GM23338 (cell line): ENCODE measurements at regions not wholly inside any gene's neighbourhood (a gene's known extent, or its start where the extent isn't known, plus 50 kb on each side); places are given as distances from the start of the nearest gene placed in this dataset.

Source experiments
- ETS1 ChIP-seq: IDR thresholded peaks from 2 replicates; pipeline ENCODE4 v1.6.1; 2016; ENCODE audit warnings: antibody characterized with exemption
- EZH2 ChIP-seq: fragments of 200-600 bp; sonication (generic); IDR thresholded peaks from one replicate; pipeline ENCODE4 v1.8.0; 2017; ENCODE audit warnings: antibody characterized with exemption, mild to moderate bottlenecking, low read depth; ENCODE audit not compliant: unreplicated experiment
- EZH2phosphoT487 ChIP-seq: fragments of 200-600 bp; sonication (generic); IDR thresholded peaks from one replicate; pipeline ENCODE4 v1.8.1; 2018; ENCODE audit warnings: antibody characterized with exemption; ENCODE audit not compliant: unreplicated experiment
- JUNB ChIP-seq: IDR thresholded peaks from one replicate; pipeline ENCODE4 v1.6.1; 2016; ENCODE audit warnings: antibody characterized with exemption; ENCODE audit not compliant: unreplicated experiment
- NANOG ChIP-seq: IDR thresholded peaks from 2 replicates; pipeline ENCODE4 v1.6.1; 2016; ENCODE audit warnings: antibody characterized with exemption, borderline replicate concordance
- POLR2AphosphoS5 ChIP-seq: IDR thresholded peaks from 2 replicates; pipeline ENCODE4 v1.6.1; 2016; ENCODE audit warnings: antibody characterized with exemption, low read depth
- REST ChIP-seq: IDR thresholded peaks from one replicate; pipeline ENCODE4 v1.6.1; 2018; ENCODE audit warnings: antibody characterized with exemption; ENCODE audit not compliant: unreplicated experiment
- ZNF114 ChIP-seq: fragments of 250-450 bp; sonication (Bioruptor Pico); IDR thresholded peaks from 2 replicates; pipeline ENCODE4 v1.5.0; 2020; ENCODE audit warnings: mild to moderate bottlenecking, moderate library complexity
- TF ChIP-seq, protein P1 (sequence below), 2 experiments: fragments of 200-600 bp in 1 of 2; sonication (generic) in 1 of 2; conservative IDR thresholded peaks; 2 replicates each; pipeline versions ENCODE4 v1.5.1 to v1.6.1; 2016 to 2017; ENCODE audit warnings: antibody characterized with exemption in 2 of 2, low read depth in 2 of 2, mild to moderate bottlenecking in 2 of 2, moderate library complexity in 1 of 2

GRCh38 chr20:62566771-62567170 lies 75.5 kb upstream of the SLCO4A1 start:
- TF ChIP-seq, protein P1, sequence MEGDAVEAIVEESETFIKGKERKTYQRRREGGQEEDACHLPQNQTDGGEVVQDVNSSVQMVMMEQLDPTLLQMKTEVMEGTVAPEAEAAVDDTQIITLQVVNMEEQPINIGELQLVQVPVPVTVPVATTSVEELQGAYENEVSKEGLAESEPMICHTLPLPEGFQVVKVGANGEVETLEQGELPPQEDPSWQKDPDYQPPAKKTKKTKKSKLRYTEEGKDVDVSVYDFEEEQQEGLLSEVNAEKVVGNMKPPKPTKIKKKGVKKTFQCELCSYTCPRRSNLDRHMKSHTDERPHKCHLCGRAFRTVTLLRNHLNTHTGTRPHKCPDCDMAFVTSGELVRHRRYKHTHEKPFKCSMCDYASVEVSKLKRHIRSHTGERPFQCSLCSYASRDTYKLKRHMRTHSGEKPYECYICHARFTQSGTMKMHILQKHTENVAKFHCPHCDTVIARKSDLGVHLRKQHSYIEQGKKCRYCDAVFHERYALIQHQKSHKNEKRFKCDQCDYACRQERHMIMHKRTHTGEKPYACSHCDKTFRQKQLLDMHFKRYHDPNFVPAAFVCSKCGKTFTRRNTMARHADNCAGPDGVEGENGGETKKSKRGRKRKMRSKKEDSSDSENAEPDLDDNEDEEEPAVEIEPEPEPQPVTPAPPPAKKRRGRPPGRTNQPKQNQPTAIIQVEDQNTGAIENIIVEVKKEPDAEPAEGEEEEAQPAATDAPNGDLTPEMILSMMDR (conservative IDR thresholded peaks at IDR 0.05; ENCODE audit: low read depth in 2 of 2): no peak
- TF ChIP-seq REST (no peak), EZH2 (no peak), POLR2AphosphoS5 (no peak), EZH2phosphoT487 (no peak), ZNF114 (CRISPR knock-in tag) (no peak), JUNB (no peak), ETS1 (no peak), NANOG (no peak)
